Activated naive CD4-positive, alpha-beta T cell treated with anti-CD3 and anti-CD28 coated beads, Interleukin-2, amount 50 U/mL, for 72 hours (primary cell): ENCODE measurements at regions not wholly inside any gene's neighbourhood (a gene's known extent, or its start where the extent isn't known, plus 50 kb on each side); places are given as distances from the start of the nearest gene placed in this dataset.

Source experiments
- ATAC-seq, 2 donors: fragments of 150-1000 bp; cut with Tn5 transposase; 2 replicates each; pipeline ENCODE4 v1.10.0; 2021; ENCODE audit warnings: mild to moderate bottlenecking in 2 of 2, moderate library complexity in 2 of 2
- DNase-seq, 2 donors: peaks; one replicate each; pipeline ENCODE4 v3.0.0; 2021 to 2022; ENCODE audit warnings: low spot score in 2 of 2
- H3K27ac Mint-ChIP-seq, 2 donors: one replicate each; pipeline ENCODE4 v1.8.0; 2022; ENCODE audit warnings: mild to moderate bottlenecking in 2 of 2, mixed read lengths in 2 of 2
- H3K36me3 Mint-ChIP-seq, 2 donors: one replicate each; pipeline ENCODE4 v1.8.0; 2022; ENCODE audit warnings: mixed read lengths in 2 of 2
- H3K9me3 Mint-ChIP-seq, 2 donors: one replicate each; pipeline ENCODE4 v1.8.0; 2022; ENCODE audit warnings: mixed read lengths in 2 of 2

DNA sequence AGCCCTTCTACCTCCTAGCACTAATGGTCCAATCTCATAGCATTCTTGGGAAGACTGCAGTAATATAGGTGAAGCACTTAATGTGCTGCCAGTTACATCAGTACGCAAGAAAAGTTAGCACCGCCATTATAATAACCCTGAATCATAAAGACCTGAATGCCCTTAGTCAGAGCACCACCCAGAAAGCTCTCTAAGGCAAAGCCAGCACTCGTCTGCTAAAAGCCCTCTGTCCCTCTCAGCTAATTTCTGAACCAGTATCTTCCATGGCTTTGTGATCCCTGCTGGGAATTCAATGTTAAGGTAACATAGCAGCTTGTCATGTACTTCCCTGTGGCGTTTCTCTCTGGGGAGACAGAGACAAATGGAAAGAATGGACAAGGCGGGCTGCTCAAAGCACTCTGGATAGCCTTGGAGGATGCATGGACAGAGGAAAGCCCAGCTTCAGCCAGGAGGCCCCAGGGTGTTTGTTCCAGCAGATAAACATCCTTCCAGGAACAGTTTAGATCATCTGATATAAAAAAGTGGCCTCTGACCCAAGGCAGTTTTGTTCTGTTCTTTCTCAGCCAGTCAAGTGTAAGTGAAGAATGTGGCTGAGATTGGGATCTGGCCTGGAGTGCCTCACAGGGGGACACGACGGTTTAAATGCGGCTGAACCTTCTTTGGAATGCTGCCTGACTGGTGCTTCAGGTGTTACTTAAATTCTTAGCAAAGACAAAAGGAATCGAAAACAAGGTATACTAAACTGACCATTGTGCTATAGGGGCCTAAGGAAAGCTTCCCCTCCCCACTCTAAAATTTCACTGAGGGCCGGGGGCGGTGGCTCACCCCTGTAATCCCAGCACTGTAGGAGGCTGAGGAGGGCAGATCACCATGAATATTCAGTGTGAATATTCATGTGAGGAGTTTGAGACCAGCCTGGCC lies 58.1 kb upstream of the VTCN1 start:
- peaks cover 0 to 4% of the 10 kb centered on the region in 2 donors for H3K9me3 Mint-ChIP-seq
- ATAC-seq (no peak), DNase-seq (no peak)
- H3K27ac Mint-ChIP-seq = no peak overlapping the region
- no peaks in the 10 kb centered on the region for H3K36me3 Mint-ChIP-seq

DNA sequence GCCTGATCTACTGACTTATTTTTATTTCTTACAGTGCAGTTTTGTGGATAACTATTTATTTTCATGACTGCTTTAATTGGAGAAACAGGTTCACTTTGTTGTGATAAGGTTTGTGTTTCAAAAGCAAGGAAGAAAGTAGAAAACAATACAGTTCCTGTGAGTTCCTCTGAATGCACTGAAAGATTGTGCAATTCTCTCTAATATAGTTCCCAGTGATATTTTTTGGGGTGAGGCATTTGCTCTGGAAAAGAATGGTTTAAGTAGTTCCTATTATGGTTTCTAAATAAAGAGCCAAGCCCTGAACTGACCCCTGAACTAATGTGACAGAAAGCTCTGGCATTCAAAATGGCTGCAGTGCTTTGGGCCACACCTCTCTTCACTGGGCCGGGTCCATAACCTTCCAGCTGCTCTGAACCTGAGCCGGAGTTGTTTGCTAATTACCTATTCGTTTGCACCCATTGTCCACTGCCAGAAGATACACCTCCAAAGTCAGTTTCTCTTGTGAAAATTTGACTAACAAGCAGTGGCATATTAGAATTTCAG lies 56.6 kb upstream of the VTCN1 start:
- Mint-ChIP-seq H3K36me3 (no peaks in the 10 kb centered on the region), H3K9me3 (no peaks in the 10 kb centered on the region), H3K27ac (no peak overlapping the region)
- DNase-seq = no peak
- ATAC-seq = no peak

DNA sequence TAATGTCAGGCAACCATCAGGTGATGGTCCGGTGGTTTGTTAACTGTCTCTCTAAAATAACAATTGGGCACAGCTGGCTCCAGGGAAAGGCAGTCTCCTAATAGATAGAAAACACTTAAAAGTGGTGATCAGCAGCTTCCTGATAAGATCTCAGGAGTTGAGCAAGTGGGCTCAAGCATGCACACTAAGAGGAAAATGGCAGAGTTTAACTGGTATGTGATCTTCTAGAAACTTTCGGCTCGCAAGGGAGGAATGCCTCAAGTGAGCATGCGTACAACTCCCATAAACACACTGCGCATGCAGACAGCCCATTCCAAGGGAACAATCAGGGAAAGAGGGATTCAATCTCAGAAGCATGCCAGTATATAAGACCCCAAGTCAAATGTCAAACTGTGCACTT lies 52.2 kb upstream of the VTCN1 start:
- Mint-ChIP-seq H3K36me3 (no peaks in the 10 kb centered on the region), H3K27ac (no peak overlapping the region), H3K9me3 (peaks cover 0 to 6% of the 10 kb centered on the region in 2 donors)
- no peak for ATAC-seq
- no peak for DNase-seq

DNA sequence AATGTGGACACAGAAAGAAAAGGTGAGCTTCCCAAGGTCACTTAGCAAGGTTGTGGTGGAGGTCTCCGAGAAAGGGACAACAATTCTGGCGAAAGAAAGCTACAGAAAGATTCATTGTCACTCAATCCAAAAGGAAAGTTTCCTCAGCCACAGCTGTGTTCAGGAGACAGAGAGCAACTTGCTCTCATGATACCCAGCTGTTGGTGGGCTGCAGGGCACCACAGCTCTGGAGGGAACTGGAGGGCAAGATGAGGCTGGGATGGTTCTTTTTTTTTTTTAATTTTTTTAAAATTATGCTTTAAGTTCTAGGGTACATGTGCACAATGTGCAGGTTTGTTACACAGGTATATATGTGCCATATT lies 50.7 kb upstream of the VTCN1 start:
- no peak for ATAC-seq
- Mint-ChIP-seq H3K27ac (no peak overlapping the region), H3K9me3 (peaks cover 4 to 6% of the 10 kb centered on the region in 2 donors), H3K36me3 (no peaks in the 10 kb centered on the region)
- no peak for DNase-seq

DNA sequence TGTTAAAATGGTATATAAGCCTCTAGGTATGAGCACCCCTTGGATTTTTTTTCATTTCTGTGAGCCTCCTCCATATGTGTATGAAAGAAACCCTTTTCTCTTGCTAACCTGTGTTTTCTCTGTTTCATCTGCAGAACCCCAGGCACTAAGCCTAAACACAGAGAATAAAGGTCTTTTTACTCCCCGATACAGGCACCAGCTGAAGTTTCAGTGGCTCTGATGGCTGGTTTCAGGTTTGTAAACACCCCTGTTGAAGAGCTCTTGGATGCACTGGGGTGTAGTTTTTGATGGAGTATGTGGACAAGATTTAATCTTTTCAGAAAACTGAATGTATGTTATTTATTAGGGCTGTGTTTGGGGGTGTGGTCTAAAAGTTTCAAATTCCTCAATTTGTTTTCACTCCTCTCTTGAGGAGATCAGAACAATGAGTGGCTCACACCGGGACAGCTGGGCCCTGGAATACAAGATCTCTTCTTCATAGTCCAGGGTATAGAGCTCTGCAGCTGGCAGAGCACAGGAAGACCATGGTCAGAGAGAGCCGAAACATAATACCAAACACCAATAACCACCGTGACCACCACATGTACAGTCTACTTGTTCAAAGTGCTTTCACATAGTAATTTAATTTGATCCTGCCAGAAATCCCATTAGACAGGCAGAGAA lies 50.2 kb upstream of the VTCN1 start:
- H3K36me3 Mint-ChIP-seq = no peaks in the 10 kb centered on the region
- no peak for ATAC-seq
- peaks cover 4 to 6% of the 10 kb centered on the region in 2 donors for H3K9me3 Mint-ChIP-seq
- no peak for DNase-seq
- H3K27ac Mint-ChIP-seq = no peak overlapping the region
